ENCODE measurements at regions not wholly inside any gene's neighbourhood (a gene's known extent, or its start where the extent isn't known, plus 50 kb on each side); places are given as distances from the start of the nearest gene placed in this dataset.

DNA sequence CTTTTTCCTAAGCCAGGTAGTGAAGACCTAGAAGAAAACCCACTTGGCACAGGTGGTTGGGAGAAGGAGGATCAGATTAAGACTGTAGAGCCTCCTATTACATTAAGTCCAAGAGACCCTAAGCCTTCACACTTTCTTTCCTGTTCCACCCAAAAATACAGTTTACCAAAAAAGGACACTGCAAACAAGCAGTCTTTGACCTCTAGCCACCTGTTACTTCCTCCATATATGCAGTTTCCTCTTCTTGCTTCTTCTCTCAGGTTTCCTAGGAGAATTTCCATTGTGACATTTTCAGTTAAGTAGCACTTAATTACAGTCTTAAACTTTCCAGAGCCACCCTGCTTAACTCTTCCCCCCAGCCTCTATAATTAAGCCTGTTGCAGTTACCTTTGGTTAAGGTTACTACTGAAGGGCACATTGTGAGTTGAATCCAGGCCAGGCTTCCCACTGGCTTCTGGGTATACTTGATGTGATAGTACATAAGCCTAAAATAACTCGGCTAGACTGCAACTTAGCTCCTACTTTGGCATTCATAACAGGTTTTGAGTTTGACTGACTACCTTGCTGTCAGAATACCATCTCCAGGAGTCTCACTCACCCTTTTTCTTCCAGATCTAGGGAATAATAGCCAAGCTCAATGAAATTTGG lies 114.2 kb upstream of the UMPS start:
- no peak for TF ChIP-seq POLR2AphosphoS5 (IDR thresholded peaks at IDR 0.05)
- TF ChIP-seq, protein P1, sequence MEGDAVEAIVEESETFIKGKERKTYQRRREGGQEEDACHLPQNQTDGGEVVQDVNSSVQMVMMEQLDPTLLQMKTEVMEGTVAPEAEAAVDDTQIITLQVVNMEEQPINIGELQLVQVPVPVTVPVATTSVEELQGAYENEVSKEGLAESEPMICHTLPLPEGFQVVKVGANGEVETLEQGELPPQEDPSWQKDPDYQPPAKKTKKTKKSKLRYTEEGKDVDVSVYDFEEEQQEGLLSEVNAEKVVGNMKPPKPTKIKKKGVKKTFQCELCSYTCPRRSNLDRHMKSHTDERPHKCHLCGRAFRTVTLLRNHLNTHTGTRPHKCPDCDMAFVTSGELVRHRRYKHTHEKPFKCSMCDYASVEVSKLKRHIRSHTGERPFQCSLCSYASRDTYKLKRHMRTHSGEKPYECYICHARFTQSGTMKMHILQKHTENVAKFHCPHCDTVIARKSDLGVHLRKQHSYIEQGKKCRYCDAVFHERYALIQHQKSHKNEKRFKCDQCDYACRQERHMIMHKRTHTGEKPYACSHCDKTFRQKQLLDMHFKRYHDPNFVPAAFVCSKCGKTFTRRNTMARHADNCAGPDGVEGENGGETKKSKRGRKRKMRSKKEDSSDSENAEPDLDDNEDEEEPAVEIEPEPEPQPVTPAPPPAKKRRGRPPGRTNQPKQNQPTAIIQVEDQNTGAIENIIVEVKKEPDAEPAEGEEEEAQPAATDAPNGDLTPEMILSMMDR (IDR thresholded peaks at IDR 0.05): no peak
